Stimulated activated CD4-positive, alpha-beta T cell treated with anti-CD3 and anti-CD28 coated beads, TNF-alpha, amount 100 ng/mL, for 1 hour (primary cell): ENCODE measurements at regions not wholly inside any gene's neighbourhood (a gene's known extent, or its start where the extent isn't known, plus 50 kb on each side); places are given as distances from the start of the nearest gene placed in this dataset.

ENCODE experiments used
- DNase-seq, 3 donors: peaks; one replicate each; pipeline ENCODE4 v3.0.0-alpha.2; 2020; ENCODE audit warnings: low read depth in 3 of 3, low spot score in 1 of 3

DNA sequence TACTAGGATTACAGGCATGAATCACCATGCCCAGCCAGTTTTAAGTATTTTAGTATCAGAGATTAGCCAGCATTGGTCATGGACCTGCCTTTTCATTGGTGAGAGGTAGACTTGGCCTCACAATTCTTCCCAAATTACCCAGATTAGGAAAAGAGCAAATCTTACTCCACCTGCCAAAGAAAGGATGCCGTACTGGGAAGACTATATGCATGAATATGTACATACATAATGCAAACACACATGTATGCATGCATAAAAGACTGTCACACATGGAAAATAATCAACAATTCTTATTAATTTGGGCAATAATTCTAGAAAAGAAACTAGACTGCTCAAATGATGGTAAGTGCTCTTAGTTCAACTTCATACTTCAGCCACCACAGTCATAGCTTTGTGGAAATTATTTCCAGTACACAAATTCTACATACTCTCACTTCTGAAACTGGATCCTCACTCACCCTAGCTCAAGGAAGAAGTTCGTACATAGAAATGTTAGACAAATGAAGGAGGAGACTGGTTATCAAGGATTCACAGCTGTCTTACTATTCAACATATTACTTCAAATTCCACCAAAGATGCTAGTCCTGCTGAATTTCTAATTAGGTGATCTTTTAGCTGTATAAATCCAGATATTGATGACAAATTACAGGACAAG, 73.7 kb downstream of the MINAR2 start:
- no peak for DNase-seq

DNA sequence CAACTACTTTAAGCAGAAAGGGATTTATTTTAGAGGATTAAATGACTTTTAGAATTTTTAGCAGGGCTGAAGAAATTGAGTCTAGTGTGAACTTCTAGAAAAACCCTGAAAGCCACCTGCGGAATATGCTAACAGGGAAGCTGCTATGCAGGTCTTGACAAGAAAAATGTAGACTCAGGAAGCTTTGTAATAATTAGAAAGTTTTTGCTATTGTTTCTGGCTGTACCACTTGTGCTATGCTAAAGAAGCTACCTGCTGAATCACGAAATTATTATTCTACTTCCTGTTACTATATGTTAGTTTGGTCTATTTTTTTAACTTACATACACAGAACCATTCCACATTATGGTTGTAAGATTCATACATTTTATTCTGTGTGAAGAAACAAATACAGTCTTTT, 74.0 kb upstream of the CHSY3 start:
- no peak for DNase-seq

DNA sequence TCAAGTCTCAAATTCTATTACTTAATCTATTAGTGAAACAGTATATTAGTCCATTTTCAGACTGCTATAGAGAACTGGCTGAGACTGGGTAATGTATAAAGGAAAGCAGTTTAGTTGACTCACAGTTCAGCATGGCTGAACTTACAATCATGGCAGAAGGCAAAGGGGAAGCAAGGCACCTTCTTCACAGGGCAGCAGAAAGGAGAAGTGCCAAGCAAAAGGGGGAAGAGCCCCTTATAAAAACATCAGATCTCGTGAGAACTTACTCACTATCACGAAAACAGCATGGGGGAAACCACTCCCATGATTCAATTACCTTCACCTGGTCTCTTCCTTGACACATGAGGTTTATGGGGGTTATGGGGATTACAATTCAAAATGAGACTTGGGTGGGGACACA, 67.9 kb upstream of the CHSY3 start:
- no peak for DNase-seq

DNA sequence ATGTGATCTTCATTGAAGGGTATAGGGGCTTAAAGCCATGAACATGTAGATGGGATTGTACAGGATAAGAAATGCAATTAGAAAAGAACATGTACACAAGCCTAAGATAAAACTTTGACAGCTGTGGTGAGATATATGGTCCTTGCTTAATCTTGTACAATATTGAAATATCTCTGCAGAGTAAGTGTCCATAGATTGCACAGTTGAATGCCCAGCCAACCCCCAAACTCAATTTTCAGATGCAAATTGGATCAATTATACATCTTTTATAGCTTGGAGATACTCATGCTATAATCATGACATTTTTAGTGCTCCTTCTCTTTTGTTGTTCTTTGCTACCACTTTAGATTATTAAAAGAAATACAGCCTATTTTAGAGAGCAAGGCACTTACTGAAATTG, 59.5 kb upstream of the CHSY3 start:
- no peak for DNase-seq

DNA sequence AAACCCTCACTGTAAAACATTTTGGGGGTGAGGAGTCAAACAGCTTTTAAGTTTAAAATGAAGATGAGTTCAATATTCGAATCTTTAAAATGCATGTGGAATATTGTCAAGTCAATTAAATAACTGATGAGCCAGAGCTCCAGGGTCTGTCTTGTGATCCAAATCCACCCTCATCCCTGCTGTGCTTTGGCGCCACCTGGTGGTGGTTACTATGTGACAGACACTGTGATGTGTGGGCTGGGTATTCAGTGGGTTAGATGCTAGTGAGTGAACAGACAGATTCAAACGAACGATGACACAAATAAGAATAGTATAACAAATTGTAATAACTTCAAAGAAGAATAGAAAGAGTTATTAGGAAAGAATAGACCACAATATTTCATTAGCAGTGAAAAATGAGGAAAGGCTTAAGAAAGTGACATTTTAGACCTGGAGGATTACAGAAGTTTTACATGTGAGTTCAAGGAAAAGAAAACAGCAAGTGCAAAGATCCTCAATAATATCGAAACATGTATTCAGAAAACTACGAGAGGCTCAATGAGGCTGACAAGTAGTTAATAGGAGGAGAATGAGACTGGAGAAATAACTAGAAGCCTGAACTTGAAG, 51.4 kb upstream of the CHSY3 start:
- peak; percentile 19 to 59 (median 19) for DNase-seq

DNA sequence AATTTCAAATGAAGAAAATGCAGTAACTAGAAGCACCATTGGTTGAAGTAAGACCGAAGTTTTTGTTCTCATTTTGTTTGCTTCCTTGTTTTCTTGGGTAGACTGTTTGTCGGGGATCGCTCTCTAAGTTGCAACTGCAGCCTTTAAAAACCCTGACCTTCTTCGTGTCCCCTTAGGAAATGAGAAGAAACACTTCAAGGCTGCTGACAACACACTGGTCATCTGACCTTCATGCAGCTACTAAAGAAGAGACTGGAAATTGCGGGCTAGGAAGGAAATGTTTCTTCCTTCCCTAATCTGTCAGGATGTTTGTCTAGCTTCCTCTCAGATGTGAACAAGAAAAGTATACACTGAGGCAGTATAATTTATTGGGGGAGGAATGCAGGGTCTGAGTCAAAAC, 50.7 kb upstream of the CHSY3 start:
- DNase-seq = no peak
